HL-60 (cell line): ENCODE measurements at regions not wholly inside any gene's neighbourhood (a gene's known extent, or its start where the extent isn't known, plus 50 kb on each side); places are given as distances from the start of the nearest gene placed in this dataset.

Source experiments
- DNase-seq, 2 experiments: peaks; one replicate each; pipeline ENCODE4 v3.0.0-alpha.2; 2010 to 2020; ENCODE audit warnings: low read depth in 1 of 2, low spot score in 1 of 2
- H3K27ac ChIP-seq: fragments of 250-450 bp; sonication (Bioruptor Pico); replicated peaks from 2 replicates; pipeline ENCODE4 v1.5.1; 2020; ENCODE audit warnings: mild to moderate bottlenecking, moderate library complexity
- H3K27me3 ChIP-seq: fragments of 250-450 bp; sonication (Bioruptor Pico); 2 replicates; pipeline ENCODE4 v1.5.1; 2021; ENCODE audit warnings: mild to moderate bottlenecking, moderate library complexity; ENCODE audit not compliant: insufficient read depth, poor library complexity, severe bottlenecking
- H3K4me3 ChIP-seq: replicated peaks from 2 replicates; pipeline ENCODE4 v1.5.1; 2011; ENCODE audit warnings: mild to moderate bottlenecking, control low read depth, low read length; ENCODE audit not compliant: insufficient read depth
- GABPA ChIP-seq: IDR thresholded peaks from 2 replicates; pipeline ENCODE4 v1.6.1; 2012; ENCODE audit warnings: low read depth
- POLR2AphosphoS5 ChIP-seq: IDR thresholded peaks from 2 replicates; pipeline ENCODE4 v1.6.1; 2012; ENCODE audit warnings: low read depth
- SPI1 ChIP-seq: IDR thresholded peaks from 2 replicates; pipeline ENCODE4 v1.6.1; 2012; ENCODE audit warnings: low read depth, mild to moderate bottlenecking, borderline replicate concordance
- TF ChIP-seq, protein P1 (sequence below): IDR thresholded peaks from one replicate; pipeline ENCODE4 v1.5.1; 2011; ENCODE audit warnings: low read length, control low read depth, inconsistent platforms; ENCODE audit not compliant: insufficient read depth
- TF ChIP-seq, protein P2 (sequence below): IDR thresholded peaks from 2 replicates; pipeline ENCODE4 v1.6.1; 2012; ENCODE audit warnings: low read depth; ENCODE audit not compliant: insufficient replicate concordance

DNA sequence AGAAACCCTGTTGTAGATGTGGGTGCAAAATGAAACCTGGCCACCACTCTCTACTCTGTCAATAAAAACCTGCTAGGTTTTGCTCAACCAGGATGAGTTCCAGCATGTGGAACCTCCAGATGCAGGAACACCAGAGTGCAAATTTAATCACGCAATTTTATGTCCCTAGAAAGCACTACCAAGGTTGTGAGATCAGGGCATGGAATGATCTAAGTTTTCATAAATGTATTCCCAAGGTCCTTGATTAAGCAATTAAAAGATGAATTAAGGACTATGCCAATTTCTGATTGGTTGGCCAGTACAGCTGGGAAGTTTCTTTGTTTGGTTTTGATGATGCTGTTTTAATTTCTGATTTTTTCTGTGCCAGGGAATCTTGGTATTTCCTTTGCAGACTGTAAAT lies 179.2 kb downstream of the KCNS3 start:
- DNase-seq: no peak
- H3K4me3 ChIP-seq: no peak overlapping the region
- no peak overlapping the region for H3K27ac ChIP-seq
- TF ChIP-seq SPI1: no peak
- TF ChIP-seq, protein P1, sequence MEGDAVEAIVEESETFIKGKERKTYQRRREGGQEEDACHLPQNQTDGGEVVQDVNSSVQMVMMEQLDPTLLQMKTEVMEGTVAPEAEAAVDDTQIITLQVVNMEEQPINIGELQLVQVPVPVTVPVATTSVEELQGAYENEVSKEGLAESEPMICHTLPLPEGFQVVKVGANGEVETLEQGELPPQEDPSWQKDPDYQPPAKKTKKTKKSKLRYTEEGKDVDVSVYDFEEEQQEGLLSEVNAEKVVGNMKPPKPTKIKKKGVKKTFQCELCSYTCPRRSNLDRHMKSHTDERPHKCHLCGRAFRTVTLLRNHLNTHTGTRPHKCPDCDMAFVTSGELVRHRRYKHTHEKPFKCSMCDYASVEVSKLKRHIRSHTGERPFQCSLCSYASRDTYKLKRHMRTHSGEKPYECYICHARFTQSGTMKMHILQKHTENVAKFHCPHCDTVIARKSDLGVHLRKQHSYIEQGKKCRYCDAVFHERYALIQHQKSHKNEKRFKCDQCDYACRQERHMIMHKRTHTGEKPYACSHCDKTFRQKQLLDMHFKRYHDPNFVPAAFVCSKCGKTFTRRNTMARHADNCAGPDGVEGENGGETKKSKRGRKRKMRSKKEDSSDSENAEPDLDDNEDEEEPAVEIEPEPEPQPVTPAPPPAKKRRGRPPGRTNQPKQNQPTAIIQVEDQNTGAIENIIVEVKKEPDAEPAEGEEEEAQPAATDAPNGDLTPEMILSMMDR: no peak
- no peak for TF ChIP-seq GABPA
- TF ChIP-seq, protein P2, sequence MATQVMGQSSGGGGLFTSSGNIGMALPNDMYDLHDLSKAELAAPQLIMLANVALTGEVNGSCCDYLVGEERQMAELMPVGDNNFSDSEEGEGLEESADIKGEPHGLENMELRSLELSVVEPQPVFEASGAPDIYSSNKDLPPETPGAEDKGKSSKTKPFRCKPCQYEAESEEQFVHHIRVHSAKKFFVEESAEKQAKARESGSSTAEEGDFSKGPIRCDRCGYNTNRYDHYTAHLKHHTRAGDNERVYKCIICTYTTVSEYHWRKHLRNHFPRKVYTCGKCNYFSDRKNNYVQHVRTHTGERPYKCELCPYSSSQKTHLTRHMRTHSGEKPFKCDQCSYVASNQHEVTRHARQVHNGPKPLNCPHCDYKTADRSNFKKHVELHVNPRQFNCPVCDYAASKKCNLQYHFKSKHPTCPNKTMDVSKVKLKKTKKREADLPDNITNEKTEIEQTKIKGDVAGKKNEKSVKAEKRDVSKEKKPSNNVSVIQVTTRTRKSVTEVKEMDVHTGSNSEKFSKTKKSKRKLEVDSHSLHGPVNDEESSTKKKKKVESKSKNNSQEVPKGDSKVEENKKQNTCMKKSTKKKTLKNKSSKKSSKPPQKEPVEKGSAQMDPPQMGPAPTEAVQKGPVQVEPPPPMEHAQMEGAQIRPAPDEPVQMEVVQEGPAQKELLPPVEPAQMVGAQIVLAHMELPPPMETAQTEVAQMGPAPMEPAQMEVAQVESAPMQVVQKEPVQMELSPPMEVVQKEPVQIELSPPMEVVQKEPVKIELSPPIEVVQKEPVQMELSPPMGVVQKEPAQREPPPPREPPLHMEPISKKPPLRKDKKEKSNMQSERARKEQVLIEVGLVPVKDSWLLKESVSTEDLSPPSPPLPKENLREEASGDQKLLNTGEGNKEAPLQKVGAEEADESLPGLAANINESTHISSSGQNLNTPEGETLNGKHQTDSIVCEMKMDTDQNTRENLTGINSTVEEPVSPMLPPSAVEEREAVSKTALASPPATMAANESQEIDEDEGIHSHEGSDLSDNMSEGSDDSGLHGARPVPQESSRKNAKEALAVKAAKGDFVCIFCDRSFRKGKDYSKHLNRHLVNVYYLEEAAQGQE: no peak
- TF ChIP-seq POLR2AphosphoS5: no peak
- no peaks in the 10 kb centered on the region for H3K27me3 ChIP-seq

DNA sequence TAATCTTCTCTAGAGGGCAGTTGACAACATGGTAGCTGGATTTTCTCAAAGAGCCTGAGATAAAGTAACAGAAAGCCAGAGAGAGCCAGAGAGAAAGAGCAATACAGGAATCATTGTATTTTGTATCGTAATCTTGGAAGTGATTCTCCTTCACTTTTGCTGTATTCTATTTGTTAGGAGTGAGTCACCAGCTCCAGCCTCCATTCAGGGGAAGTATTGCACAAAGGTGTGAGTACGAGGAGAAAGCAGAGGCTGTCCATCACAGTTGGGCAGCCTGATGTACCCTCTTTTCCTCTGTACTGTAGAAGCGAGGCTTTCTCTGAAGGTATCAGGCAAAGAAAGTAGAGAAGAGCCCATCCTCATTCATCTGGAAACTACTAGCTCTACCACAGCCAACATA lies 176.8 kb downstream of the KCNS3 start:
- no peak overlapping the region for H3K4me3 ChIP-seq
- no peak overlapping the region for H3K27ac ChIP-seq
- H3K27me3 ChIP-seq: no peaks in the 10 kb centered on the region
- DNase-seq: no peak
- TF ChIP-seq, protein P2: no peak
- TF ChIP-seq, protein P1: no peak
- no peak for TF ChIP-seq GABPA
- TF ChIP-seq SPI1: no peak
- no peak for TF ChIP-seq POLR2AphosphoS5

DNA sequence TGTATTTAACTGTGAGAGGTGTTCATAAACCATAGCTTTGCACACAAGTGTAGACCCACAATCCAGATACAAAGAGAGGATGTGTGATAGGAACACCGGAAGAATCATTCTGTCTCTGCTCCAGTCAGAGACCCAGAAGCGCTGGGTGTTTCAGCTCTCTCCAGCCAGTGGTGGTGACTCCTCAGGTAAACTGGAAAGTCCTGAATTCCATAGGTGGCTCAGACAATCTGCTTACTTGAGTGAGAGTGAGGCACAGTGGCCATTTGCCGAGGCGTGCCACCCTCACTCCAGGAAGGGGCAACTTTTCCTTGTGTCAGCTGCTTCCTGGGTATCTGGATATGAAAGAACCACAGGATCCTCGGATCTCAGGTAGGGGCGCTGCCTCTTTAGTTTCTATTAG lies 171.5 kb downstream of the KCNS3 start:
- Histone ChIP-seq H3K27ac (no peak overlapping the region), H3K27me3 (no peaks in the 10 kb centered on the region), H3K4me3 (no peak overlapping the region)
- TF ChIP-seq, protein P2: no peak
- no peak for TF ChIP-seq GABPA
- TF ChIP-seq, protein P1: no peak
- no peak for TF ChIP-seq SPI1
- no peak for TF ChIP-seq POLR2AphosphoS5
- no peak for DNase-seq
